Parathyroid adenoma (tissue), 2 donors: ENCODE measurements at regions not wholly inside any gene's neighbourhood (a gene's known extent, or its start where the extent isn't known, plus 50 kb on each side); places are given as distances from the start of the nearest gene placed in this dataset.

Source experiments
- H2AFZ ChIP-seq: fragments of 300-600 bp; sonication (generic); one replicate; pipeline ENCODE4 v1.7.0; 2017; ENCODE audit warnings: antibody characterized with exemption, mild to moderate bottlenecking
- H3K27ac ChIP-seq: fragments of 300-600 bp; sonication (generic); one replicate; pipeline ENCODE4 v1.7.0; 2017
- H3K27me3 ChIP-seq: fragments of 300-600 bp; sonication (generic); one replicate; pipeline ENCODE4 v1.7.0; 2017; ENCODE audit warnings: low read length; ENCODE audit not compliant: control insufficient read depth, insufficient read depth
- H3K36me3 ChIP-seq: fragments of 300-600 bp; sonication (generic); one replicate; pipeline ENCODE4 v1.7.0; 2017; ENCODE audit warnings: low read length; ENCODE audit not compliant: control insufficient read depth, insufficient read depth
- H3K4me1 ChIP-seq: fragments of 300-600 bp; sonication (generic); one replicate; pipeline ENCODE4 v1.7.0; 2017; ENCODE audit warnings: control low read depth
- H3K4me2 ChIP-seq: fragments of 300-600 bp; sonication (generic); one replicate; pipeline ENCODE4 v1.7.0; 2017; ENCODE audit warnings: low read length
- H3K4me3 ChIP-seq: fragments of 300-600 bp; sonication (generic); one replicate; pipeline ENCODE4 v1.7.0; 2017; ENCODE audit warnings: low read depth, low read length
- H3K79me2 ChIP-seq: fragments of 300-600 bp; sonication (generic); one replicate; pipeline ENCODE4 v1.7.0; 2017; ENCODE audit warnings: control low read depth
- H3K9ac ChIP-seq: fragments of 300-600 bp; sonication (generic); one replicate; pipeline ENCODE4 v1.7.0; 2017; ENCODE audit warnings: mild to moderate bottlenecking
- H3K9me3 ChIP-seq: fragments of 300-600 bp; sonication (generic); one replicate; pipeline ENCODE4 v1.7.0; 2017; ENCODE audit warnings: low read length; ENCODE audit not compliant: control insufficient read depth
- TF ChIP-seq, protein P1 (sequence below): fragments of 300-600 bp; sonication (generic); IDR thresholded peaks from one replicate; pipeline ENCODE4 v1.7.0; 2017; ENCODE audit warnings: antibody characterized with exemption, mild to moderate bottlenecking
- donor health status: primary hyperparathyroidism.

DNA sequence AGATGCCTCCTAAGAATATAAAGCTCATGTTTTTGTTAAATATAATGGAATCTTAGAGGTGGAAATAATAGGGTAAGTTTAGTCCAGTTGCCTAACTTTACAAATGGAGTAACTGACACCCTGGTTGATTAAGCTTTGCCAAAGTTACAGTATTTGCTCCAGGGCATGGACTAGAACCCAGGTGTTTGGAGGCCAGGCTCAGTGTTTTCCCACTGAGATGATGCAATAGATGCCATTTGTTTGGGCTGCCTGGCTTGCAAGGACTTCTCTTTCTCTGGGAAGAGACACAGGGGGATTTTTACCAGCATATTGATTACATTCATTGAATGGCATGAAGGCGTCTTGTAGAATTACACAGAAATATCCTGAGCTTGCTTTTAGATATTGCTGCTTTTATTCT lies 397.8 kb downstream of the SLC4A3 start:
- Histone ChIP-seq H3K4me3 (no peak overlapping the region), H3K4me2 (no peak overlapping the region), H3K27ac (no peak overlapping the region), H3K27me3 (no peaks in the 10 kb centered on the region), H3K9ac (no peak overlapping the region), H3K36me3 (no peaks in the 10 kb centered on the region), H3K4me1 (no peaks in the 10 kb centered on the region), H2AFZ (no peak overlapping the region), H3K9me3 (no peaks in the 10 kb centered on the region), H3K79me2 (no peaks in the 10 kb centered on the region)
- TF ChIP-seq, protein P1, sequence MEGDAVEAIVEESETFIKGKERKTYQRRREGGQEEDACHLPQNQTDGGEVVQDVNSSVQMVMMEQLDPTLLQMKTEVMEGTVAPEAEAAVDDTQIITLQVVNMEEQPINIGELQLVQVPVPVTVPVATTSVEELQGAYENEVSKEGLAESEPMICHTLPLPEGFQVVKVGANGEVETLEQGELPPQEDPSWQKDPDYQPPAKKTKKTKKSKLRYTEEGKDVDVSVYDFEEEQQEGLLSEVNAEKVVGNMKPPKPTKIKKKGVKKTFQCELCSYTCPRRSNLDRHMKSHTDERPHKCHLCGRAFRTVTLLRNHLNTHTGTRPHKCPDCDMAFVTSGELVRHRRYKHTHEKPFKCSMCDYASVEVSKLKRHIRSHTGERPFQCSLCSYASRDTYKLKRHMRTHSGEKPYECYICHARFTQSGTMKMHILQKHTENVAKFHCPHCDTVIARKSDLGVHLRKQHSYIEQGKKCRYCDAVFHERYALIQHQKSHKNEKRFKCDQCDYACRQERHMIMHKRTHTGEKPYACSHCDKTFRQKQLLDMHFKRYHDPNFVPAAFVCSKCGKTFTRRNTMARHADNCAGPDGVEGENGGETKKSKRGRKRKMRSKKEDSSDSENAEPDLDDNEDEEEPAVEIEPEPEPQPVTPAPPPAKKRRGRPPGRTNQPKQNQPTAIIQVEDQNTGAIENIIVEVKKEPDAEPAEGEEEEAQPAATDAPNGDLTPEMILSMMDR: no peak

DNA sequence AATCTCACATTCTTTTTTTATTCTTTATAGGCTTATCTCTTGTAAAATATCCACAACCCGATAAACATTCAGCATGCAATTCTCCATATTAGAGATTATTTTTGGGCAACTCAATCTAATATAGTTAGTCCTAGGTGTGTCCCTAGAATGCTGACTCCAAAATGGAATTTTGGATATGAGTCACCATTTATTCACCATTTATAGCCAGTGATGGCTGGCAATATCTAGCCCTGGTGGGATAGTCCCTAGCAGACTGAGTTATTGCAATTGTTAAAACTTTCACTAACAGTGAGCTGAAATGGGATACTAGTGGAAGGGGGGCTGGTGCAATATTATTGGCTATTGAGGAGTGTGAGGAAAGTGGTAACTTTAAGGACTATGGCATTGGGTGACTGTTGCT lies 401.6 kb downstream of the SLC4A3 start:
- Histone ChIP-seq H3K27ac (no peak overlapping the region), H3K4me3 (no peak overlapping the region), H3K9ac (no peak overlapping the region), H3K79me2 (no peaks in the 10 kb centered on the region), H3K36me3 (no peaks in the 10 kb centered on the region), H2AFZ (no peak overlapping the region), H3K4me2 (no peak overlapping the region), H3K27me3 (no peaks in the 10 kb centered on the region), H3K9me3 (no peaks in the 10 kb centered on the region), H3K4me1 (no peaks in the 10 kb centered on the region)
- TF ChIP-seq, protein P1: no peak

DNA sequence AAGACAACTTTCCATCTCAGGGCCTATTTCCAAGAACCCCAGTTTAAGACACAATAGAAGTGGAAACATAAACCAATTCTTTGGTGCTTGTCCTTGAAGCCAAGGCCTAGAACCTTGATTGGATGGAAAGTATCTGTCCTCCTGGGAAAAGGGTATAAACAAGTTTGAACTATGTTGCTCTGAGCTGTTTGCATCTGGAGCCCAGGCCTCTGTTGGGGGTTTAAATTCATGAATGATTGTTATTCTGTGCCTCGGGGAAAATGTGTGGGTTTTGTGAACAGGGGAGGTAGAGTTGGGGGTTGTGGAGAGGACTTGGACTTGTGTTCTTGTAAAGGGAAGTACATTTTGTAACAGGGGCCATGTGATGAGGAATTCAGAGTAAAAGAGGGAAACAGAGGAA lies 406.1 kb downstream of the SLC4A3 start:
- H2AFZ ChIP-seq: no peak overlapping the region

DNA sequence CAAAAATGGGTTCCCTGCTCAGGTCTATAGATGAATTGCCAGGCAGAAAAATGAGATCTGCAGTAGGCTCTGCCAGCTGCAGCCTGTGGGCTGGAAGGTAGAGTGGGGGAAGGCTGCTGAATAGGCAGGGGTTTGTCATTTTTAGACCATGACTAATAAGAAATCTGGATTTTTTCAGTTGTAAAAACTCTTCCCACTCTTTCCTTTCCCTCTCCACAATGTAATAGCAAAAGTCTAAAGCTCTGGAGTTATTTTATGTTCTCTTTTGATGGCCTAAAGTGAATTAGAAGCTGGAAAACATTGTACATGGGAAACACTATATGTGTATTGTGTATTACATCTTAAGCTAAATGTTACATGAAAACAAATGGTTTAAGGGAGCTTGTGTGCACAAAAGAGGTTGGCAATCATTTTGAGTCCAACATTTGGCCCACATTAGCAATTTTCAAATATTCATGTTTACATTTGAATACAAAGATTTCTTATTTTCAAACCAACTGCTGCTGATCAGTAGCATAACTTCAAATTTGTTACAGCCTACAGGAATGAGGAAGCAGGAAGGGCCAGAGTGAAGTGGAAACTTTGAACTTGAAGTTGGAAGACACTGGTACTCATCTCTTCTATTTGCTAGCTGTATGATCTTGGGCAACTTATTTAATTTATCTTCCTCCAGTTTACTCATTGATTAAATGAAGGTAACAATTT lies 407.1 kb downstream of the SLC4A3 start:
- Histone ChIP-seq H3K4me1 (no peaks in the 10 kb centered on the region), H3K27me3 (no peaks in the 10 kb centered on the region), H3K9me3 (no peaks in the 10 kb centered on the region), H2AFZ (no peak overlapping the region), H3K4me2 (no peak overlapping the region), H3K79me2 (no peaks in the 10 kb centered on the region), H3K36me3 (no peaks in the 10 kb centered on the region), H3K27ac (no peak overlapping the region), H3K4me3 (no peak overlapping the region), H3K9ac (no peak overlapping the region)
- TF ChIP-seq, protein P1: no peak

More for the DNA sequence above, 406.1 kb downstream of the SLC4A3 start:
- no peak overlapping the region for H3K9ac ChIP-seq
- no peaks in the 10 kb centered on the region for H3K36me3 ChIP-seq
- H3K9me3 ChIP-seq: no peaks in the 10 kb centered on the region
- H3K79me2 ChIP-seq: no peaks in the 10 kb centered on the region
- no peak overlapping the region for H3K4me2 ChIP-seq
- no peak overlapping the region for H3K4me3 ChIP-seq
- no peaks in the 10 kb centered on the region for H3K27me3 ChIP-seq
- no peak overlapping the region for H3K27ac ChIP-seq
- H3K4me1 ChIP-seq: no peaks in the 10 kb centered on the region
- TF ChIP-seq, protein P1: no peak

DNA sequence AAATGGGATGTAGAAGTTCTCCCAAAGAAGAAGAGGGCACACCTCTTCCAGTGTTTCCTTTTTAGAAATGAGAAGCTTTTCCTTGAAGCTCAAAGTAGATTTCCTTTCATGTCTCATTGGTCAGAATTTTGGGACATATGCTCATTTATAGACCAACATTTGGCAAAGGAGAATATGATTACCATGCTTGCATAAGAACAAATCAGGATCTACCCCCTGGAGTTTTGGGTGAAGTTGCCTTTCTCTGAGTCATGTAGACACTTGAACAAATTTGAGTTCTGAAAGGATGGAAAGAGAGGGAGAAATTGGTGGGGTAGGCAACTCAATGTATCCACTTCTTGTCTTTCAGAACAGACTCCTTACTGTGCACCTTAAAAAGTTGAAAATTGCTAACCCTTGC lies 409.0 kb downstream of the SLC4A3 start:
- no peaks in the 10 kb centered on the region for H3K27me3 ChIP-seq
- no peaks in the 10 kb centered on the region for H3K9me3 ChIP-seq
- no peak overlapping the region for H3K4me2 ChIP-seq
- H3K79me2 ChIP-seq: no peaks in the 10 kb centered on the region
- H3K9ac ChIP-seq: no peak overlapping the region
- no peaks in the 10 kb centered on the region for H3K4me1 ChIP-seq
- TF ChIP-seq, protein P1: no peak
- H3K36me3 ChIP-seq: no peaks in the 10 kb centered on the region
- no peak overlapping the region for H2AFZ ChIP-seq
- H3K27ac ChIP-seq: no peak overlapping the region
- no peak overlapping the region for H3K4me3 ChIP-seq
